Adipocyte (in vitro differentiated cells): ENCODE measurements at regions not wholly inside any gene's neighbourhood (a gene's known extent, or its start where the extent isn't known, plus 50 kb on each side); places are given as distances from the start of the nearest gene placed in this dataset.
"Not testable (repeated sequence)": the region's sequence is repeated elsewhere in the genome, so short reads cannot be mapped to it uniquely, and the experiment has no call there.

Source experiments
- DNase-seq: peaks from one replicate; pipeline ENCODE4 v3.0.0-alpha.2; 2015; ENCODE audit warnings: low read depth
- H3K27me3 ChIP-seq: replicated peaks from 2 replicates; pipeline ENCODE4 v1.7.0; 2013; ENCODE audit warnings: mild to moderate bottlenecking, low read length, moderate library complexity; ENCODE audit not compliant: control insufficient read depth, insufficient read depth
- H3K36me3 ChIP-seq: 2 replicates; pipeline ENCODE4 v1.7.0; 2013; ENCODE audit warnings: low read length, mild to moderate bottlenecking, moderate library complexity; ENCODE audit not compliant: control insufficient read depth, insufficient read depth, severe bottlenecking
- H3K4me1 ChIP-seq: 2 replicates; pipeline ENCODE4 v1.7.0; 2013; ENCODE audit warnings: mild to moderate bottlenecking, low read length, moderate library complexity; ENCODE audit not compliant: control insufficient read depth, insufficient read depth
- H3K4me3 ChIP-seq: 2 replicates; pipeline ENCODE4 v1.7.0; 2013; ENCODE audit warnings: mild to moderate bottlenecking, low read length, moderate library complexity
- H3K9ac ChIP-seq: 2 replicates; pipeline ENCODE4 v1.7.0; 2013; ENCODE audit warnings: mild to moderate bottlenecking, low read length, moderate library complexity
- H3K9me3 ChIP-seq: 2 replicates; pipeline ENCODE4 v1.7.0; 2013; ENCODE audit warnings: mild to moderate bottlenecking, low read length, moderate library complexity; ENCODE audit not compliant: control insufficient read depth

DNA sequence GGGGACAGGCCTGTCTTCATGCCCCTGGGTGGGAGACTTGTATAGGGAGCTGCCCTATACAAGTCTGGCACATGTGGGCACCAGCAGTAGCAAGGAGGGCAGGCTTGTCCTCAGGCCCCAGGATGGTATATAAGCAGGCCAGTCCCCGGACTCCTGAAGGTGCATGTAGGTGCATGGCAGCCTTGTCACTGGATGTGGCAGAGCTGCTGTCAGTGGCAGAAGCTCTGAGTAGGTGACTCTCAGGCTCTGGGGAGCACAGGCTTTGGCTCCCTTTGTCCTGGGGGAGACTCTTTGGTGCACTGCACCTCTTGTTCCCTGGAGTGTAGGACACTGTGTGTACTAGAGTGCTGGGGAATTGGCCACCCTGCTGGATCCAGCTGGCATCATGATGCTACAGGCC is 376.7 kb upstream of the DIPK2B start:
- Histone ChIP-seq H3K9me3 (peaks cover 35% of the 10 kb centered on the region), H3K4me1 (no peaks in the 10 kb centered on the region), H3K27me3 (peaks cover 5% of the 10 kb centered on the region), H3K9ac (no peak overlapping the region), H3K4me3 (no peak overlapping the region), H3K36me3 (no peaks in the 10 kb centered on the region)
- DNase-seq = no peak

DNA sequence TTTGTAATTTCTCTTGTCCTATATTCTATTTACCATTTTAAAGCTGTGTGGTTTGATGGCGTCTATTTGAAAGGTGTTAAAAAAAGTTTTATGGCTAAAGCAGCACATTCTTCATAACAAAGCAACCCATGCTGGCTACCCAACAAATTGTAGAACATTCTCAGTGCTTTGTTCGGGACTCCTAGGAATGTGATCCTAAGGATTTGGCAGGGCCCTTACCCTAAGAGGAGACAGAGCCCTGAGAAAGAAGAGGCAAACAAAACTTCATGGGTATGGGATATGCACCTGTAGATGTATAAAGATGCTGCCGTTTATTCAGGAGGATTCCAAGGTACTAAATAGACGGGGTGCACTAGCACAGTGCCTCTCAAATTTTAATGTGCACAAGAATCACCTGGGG is 370.8 kb upstream of the DIPK2B start:
- H3K27me3 ChIP-seq = peaks cover 8% of the 10 kb centered on the region
- DNase-seq = no peak
- H3K4me1 ChIP-seq = no peaks in the 10 kb centered on the region
- no peak overlapping the region for H3K4me3 ChIP-seq
- no peaks in the 10 kb centered on the region for H3K36me3 ChIP-seq
- no peaks in the 10 kb centered on the region for H3K9me3 ChIP-seq
- H3K9ac ChIP-seq = no peak overlapping the region

DNA sequence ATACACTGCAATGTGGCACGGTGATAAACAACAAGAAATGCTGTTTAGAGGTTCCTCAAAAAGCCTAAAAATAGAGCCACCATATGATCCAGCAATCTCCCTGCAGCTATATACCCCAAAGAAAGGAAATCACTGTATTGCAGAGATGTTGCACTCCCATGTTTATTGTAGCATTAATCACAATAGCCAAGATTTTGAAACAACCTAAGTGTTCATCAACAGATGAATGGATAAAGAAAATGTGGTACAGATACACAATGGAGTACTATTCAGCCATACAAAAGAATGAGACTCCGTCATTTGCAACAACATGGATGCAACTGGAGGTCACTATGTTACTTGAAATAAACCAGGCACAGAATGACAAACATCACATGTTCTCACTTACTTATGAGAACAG is 365.8 kb upstream of the DIPK2B start:
- H3K4me3 ChIP-seq = no peak overlapping the region
- peaks cover 9% of the 10 kb centered on the region for H3K27me3 ChIP-seq
- H3K9me3 ChIP-seq = no peaks in the 10 kb centered on the region
- no peak for DNase-seq
- no peaks in the 10 kb centered on the region for H3K36me3 ChIP-seq
- H3K9ac ChIP-seq = no peak overlapping the region
- H3K4me1 ChIP-seq = no peaks in the 10 kb centered on the region

DNA sequence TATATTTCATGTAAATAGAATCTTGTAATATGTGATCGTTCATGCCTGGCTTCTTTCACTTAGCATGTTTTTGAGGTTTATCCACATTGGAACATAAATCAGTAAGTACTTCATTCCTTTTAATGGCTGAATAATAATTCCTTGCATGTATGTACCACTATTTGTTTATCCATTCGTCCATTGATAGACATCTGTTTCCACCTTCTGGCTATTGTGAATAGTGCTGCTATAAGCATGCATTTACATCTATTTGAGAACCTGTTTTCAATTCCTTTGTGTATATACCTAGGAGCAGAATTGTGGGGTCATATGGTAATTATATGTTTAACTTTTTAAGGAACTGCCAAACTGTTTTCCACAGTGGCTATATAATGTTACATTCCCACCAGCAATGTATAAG is 356.7 kb upstream of the DIPK2B start:
- no peak overlapping the region for H3K9ac ChIP-seq
- H3K4me1 ChIP-seq = no peaks in the 10 kb centered on the region
- H3K36me3 ChIP-seq = no peaks in the 10 kb centered on the region
- H3K4me3 ChIP-seq = no peak overlapping the region
- DNase-seq = peak; percentile 17
- H3K27me3 ChIP-seq = peaks cover 14% of the 10 kb centered on the region
- H3K9me3 ChIP-seq = no peaks in the 10 kb centered on the region

DNA sequence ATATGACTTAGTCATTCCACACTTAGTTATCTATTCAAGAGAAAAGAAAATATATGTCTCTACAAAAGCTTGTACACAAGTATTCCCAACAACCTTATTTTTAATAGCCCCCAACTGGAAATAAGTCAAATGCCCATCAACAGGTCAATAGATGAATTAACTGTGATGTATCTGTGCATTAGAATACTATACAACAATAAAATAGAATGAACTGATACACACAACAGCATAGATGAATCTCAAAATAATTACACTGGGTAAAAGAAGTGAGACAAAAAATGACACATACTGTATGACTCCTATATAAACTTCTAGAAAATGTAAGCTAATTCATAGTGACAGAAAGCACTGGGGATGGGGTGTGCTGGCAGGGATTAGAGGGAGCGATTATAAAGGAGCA is 354.1 kb upstream of the DIPK2B start:
- Histone ChIP-seq H3K9me3 (peaks cover 2% of the 10 kb centered on the region), H3K36me3 (no peaks in the 10 kb centered on the region), H3K9ac (no peak overlapping the region), H3K4me1 (no peaks in the 10 kb centered on the region), H3K27me3 (peaks cover 14% of the 10 kb centered on the region), H3K4me3 (no peak overlapping the region)
- DNase-seq = no peak

DNA sequence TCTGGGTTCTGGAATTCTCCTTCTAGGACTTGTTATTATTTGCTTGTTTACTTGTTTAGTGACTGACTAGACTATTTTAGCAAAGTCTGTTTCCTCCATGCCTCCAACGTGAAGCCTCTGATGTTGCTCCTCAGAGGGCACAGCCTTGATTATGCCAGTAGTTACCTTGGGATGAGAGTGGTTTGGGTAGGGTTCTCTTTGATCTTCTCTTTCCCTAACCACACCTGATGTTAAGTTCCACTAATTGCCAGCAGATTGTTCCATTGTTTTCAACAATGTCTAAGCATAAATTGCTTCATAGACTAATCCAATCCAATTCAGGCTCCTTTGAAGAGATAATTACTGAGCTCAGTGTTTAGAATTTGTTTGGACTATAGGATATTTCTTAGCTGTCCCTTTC is 352.7 kb upstream of the DIPK2B start:
- Histone ChIP-seq H3K36me3 (no peaks in the 10 kb centered on the region), H3K4me3 (no peak overlapping the region), H3K9me3 (peaks cover 2% of the 10 kb centered on the region), H3K4me1 (no peaks in the 10 kb centered on the region), H3K27me3 (peaks cover 14% of the 10 kb centered on the region), H3K9ac (no peak overlapping the region)
- no peak for DNase-seq

DNA sequence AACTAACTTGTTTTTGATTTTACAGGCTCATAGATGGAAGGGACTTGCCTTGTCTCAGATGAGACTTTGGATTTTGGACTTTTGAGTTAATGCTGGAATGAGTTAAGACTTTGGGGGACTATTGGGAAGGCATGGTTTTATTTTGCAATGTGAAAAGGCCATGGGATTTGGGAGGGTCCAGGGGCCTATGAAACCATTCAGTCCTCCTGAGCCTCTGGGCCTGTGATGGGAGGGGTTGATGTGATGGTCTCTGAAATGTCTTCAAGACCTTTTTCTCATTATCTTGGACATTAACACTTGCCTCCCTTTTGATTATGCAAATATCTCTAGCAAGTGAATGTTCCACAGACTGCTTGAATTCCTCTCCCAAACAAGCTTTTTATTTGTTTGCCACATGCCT is 346.0 kb upstream of the DIPK2B start:
- not testable (repeated sequence) for H3K9ac ChIP-seq, H3K4me3 ChIP-seq, DNase-seq, H3K4me1 ChIP-seq, H3K36me3 ChIP-seq, H3K27me3 ChIP-seq
- H3K9me3 ChIP-seq = peaks cover 32% of the 10 kb centered on the region

DNA sequence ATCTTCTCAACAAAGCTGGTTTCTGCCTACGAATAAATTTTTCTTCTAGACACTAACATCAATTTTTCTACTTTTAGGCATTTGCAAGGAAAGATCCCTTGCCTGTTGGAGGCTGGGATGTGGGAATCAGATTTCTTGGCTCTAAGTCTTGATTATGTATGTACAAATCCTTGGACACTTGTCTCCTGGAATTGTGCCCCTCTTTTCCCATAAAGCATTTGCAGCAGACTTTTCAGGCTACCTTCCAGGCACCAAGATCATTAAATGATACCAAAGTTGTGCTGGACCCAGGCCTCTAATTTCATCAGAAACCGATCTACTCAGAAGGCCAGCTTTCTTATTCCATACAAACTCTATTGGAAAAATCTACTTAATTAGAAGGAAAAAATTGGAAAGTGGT is 339.5 kb upstream of the DIPK2B start:
- DNase-seq = no peak

DNA sequence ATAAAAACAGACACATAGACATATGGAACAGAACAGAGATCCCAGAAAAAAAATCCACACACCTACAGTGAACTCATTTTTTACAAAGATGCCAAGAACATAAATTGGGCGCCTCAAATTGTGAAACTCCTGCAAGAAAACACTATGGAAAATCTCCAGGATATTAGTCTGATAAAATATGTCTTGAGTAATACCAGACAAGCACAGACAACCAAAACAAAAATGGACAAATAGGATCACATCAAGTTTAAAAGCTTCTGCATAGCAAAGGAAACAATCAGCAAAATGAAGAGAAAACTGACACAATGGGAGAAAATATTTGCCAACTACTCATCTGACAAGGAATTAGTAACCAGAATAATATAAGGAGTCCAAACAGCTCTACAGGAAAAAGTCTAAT is 337.3 kb upstream of the DIPK2B start:
- DNase-seq = no peak
- Histone ChIP-seq H3K4me3 (no peak overlapping the region), H3K9ac (no peak overlapping the region), H3K4me1 (peaks cover 18% of the 10 kb centered on the region), H3K9me3 (peaks cover 32% of the 10 kb centered on the region), H3K36me3 (no peaks in the 10 kb centered on the region), H3K27me3 (peaks cover 12% of the 10 kb centered on the region)

More for the DNA sequence above, 339.5 kb upstream of the DIPK2B start:
- peaks cover 4% of the 10 kb centered on the region for H3K27me3 ChIP-seq
- no peak overlapping the region for H3K9ac ChIP-seq
- H3K36me3 ChIP-seq = no peaks in the 10 kb centered on the region
- H3K4me3 ChIP-seq = no peak overlapping the region
- H3K4me1 ChIP-seq = peaks cover 18% of the 10 kb centered on the region
- H3K9me3 ChIP-seq = peaks cover 22% of the 10 kb centered on the region

DNA sequence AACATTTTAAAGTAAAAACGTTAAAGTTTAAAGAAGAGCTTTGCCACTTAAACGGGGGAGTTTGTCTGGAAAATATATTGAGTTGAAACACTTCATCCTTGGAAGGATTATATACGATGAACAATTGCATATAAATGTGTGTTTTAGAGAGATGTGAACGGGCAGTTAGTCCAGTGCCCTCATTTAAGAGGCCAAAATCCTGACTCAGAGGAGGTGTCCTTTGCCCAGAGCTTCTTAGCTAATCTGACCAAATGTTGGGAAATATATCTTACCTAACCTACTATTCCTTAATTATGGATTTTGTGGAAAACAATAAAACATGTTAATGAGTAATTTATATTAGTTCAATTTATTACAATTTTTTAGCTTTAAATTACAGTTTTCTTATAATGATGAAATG is 327.2 kb upstream of the DIPK2B start:
- H3K27me3 ChIP-seq = peaks cover under 1% of the 10 kb centered on the region
- H3K36me3 ChIP-seq = no peaks in the 10 kb centered on the region
- H3K9me3 ChIP-seq = peaks cover 18% of the 10 kb centered on the region
- no peak overlapping the region for H3K4me3 ChIP-seq
- peaks cover 26% of the 10 kb centered on the region for H3K4me1 ChIP-seq
- DNase-seq = peak; percentile 45
- H3K9ac ChIP-seq = no peak overlapping the region

DNA sequence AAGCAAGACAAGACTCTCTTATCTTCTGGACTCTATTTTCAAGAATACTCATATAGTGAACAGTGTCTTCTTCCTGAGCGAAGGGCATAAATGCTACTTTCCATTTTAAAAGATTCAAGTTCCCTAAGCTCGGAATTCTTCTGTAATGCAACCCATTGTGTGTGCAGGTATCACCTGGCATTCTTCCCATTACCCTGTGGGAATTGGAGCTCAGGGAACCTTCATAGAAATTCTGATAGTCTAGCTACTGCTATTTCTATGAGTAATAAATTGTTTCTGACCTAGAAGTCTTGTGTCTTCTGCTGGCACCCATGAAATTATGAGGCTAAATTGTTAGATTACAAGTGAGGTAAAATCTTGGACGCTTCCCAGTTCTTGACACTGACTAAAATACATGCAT is 324.1 kb upstream of the DIPK2B start:
- H3K9me3 ChIP-seq = peaks cover 8% of the 10 kb centered on the region
- no peak for DNase-seq
- H3K9ac ChIP-seq = peak overlapping the region; percentile 15
- H3K27me3 ChIP-seq = no peaks in the 10 kb centered on the region
- no peaks in the 10 kb centered on the region for H3K36me3 ChIP-seq
- H3K4me1 ChIP-seq = peaks cover 26% of the 10 kb centered on the region
- peak overlapping the region; percentile 20 for H3K4me3 ChIP-seq

DNA sequence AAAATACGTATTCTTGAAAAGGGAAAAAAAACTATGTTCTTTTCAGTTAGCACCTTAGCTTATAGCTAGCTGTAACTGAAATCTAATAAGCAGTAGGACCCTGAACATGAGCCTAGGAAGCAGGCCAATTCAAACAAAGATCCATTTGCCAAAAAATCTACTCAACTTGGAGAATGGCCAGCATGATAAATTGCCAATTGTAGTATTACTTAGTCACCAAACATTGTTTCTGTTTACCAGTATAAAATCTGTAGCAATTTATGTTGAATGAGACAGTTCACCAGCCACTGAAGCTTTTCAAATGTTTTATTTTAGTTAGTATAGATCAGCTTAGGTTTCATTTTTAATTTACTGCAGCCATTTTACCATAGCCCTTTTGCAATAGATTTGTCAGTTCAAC is 323.6 kb upstream of the DIPK2B start:
- no peak for DNase-seq
- Histone ChIP-seq H3K4me3 (peak overlapping the region; percentile 20), H3K4me1 (peaks cover 26% of the 10 kb centered on the region), H3K9ac (peak overlapping the region; percentile 15), H3K9me3 (peaks cover 8% of the 10 kb centered on the region), H3K36me3 (no peaks in the 10 kb centered on the region), H3K27me3 (no peaks in the 10 kb centered on the region)
